Inflammatory macrophage (primary cell): ENCODE measurements at regions not wholly inside any gene's neighbourhood (a gene's known extent, or its start where the extent isn't known, plus 50 kb on each side); places are given as distances from the start of the nearest gene placed in this dataset.

Experiments
- DNase-seq, 2 donors: peaks; one replicate each; pipeline ENCODE4 v3.0.0-alpha.2; 2020 to 2022

- DNase-seq: no peak
Measured at GRCh38 chr2:150581717-150582472, 94.4 kb upstream of the RND3 start.

GRCh38 chr2:150578481-150578880, 91.0 kb upstream of the RND3 start:
- DNase-seq: no peak

DNA sequence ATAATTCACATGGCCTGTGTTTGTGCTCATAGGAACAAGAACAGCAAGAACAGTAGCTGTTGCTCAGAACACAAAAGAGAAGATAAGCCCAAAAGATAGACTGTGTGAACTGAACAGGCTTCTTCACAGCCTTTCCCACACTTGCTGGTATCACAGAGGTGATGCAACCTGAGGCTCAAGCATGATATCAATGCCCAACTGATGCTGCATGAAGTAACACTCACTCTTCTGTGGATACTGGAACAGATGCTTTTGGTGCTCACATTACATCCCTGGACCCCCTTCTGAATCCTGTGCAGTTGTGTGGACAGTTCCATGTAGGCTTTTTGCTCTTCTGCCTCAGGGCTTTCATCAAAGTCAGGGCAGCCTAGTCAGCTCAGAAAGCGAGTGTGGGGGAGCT, 88.4 kb upstream of the RND3 start:
- DNase-seq: no peak

- no peak for DNase-seq
Measured at GRCh38 chr2:150572961-150573395, 85.5 kb upstream of the RND3 start.

- DNase-seq: no peak
Measured at GRCh38 chr2:150572194-150572766, 84.8 kb upstream of the RND3 start.

DNA sequence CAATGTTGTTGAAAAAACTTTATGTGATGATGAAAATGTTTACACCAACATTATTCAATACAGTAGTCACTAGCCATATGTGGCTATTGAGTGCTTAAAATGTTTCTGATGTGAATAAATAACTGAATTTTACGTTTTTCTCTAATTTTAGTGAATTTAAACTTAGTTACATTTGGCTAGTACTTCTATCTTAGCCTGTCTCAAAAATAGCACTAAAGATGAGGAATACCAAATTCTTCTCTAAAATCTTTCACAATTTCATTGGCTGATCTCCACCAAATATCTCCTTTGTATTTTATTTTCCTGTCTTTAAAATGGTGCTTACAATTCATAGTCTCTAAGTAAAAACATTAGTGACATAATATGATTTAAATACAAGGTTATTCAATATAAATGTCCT, 83.7 kb upstream of the RND3 start:
- DNase-seq: no peak

- no peak for DNase-seq
Measured at GRCh38 chr2:150570712-150571111, 83.2 kb upstream of the RND3 start.

- no peak for DNase-seq
Measured at GRCh38 chr2:150569761-150570160, 82.3 kb upstream of the RND3 start.

DNA sequence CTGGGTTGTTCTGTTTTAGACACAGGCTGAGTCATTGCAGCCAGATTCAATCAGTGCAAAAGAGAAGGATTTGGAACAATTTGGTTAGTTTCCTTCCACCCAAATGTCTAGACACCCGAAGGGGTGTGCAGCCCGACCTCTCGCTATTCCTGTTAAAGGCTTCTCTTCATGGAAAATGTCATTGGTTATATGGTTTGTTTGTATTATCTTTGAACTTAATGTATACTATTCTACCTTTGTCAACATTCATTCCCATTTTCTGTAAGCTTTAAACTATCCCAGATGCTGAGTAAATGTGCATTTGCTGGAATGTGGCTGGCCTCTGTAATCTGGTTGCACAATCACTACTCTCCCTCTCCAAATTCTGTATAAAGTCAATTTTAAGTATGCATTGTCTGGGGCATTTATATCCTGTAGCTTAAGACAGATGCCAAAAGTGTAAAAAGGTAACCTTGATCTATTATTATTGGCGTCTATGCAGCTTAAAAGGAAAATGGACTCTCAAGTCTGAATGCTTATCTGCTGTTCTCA, 80.4 kb upstream of the RND3 start:
- no peak for DNase-seq

- DNase-seq: no peak
Measured at GRCh38 chr2:150566289-150566688, 78.8 kb upstream of the RND3 start.

GRCh38 chr2:150561076-150561475, 73.6 kb upstream of the RND3 start:
- DNase-seq: no peak

- no peak for DNase-seq
Measured at GRCh38 chr2:150557020-150557600, 69.6 kb upstream of the RND3 start.

DNA sequence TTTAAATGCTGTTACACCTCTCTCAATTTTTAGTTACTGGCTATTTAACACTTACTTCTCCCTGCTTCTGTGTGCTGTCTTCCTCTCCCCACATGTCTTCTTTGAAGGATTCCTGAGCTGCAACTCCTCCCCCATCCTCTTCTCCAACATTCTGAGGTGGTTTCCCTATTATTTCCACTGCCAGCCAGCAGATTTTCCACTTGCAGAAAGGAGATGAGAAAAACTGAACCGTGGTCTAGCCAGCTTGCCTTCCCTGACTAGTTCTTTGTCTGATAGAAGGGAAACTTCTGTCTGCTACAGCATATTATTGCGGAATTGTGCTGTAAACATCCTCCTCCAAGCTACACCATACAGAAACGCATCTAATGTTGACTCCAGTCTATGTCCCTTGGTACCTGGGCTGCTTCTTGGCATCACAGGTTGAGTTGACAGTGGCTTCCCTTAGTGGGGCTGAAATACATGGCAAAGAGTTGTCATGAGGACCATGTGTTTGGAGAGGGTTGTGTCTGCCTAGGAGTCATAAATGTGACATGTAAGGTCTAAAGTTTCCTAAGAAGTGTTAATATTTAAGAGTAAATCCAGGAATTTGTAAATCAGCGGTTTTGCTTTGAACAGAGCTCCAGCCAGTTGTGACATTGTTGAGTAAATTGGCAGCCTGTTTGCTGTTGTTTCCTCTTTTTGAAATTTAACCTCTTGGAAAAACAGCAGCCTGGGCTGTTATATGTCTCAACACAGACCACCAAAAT, 68.3 kb upstream of the RND3 start:
- DNase-seq: no peak

GRCh38 chr2:150554046-150554445, 66.6 kb upstream of the RND3 start:
- no peak for DNase-seq

DNA sequence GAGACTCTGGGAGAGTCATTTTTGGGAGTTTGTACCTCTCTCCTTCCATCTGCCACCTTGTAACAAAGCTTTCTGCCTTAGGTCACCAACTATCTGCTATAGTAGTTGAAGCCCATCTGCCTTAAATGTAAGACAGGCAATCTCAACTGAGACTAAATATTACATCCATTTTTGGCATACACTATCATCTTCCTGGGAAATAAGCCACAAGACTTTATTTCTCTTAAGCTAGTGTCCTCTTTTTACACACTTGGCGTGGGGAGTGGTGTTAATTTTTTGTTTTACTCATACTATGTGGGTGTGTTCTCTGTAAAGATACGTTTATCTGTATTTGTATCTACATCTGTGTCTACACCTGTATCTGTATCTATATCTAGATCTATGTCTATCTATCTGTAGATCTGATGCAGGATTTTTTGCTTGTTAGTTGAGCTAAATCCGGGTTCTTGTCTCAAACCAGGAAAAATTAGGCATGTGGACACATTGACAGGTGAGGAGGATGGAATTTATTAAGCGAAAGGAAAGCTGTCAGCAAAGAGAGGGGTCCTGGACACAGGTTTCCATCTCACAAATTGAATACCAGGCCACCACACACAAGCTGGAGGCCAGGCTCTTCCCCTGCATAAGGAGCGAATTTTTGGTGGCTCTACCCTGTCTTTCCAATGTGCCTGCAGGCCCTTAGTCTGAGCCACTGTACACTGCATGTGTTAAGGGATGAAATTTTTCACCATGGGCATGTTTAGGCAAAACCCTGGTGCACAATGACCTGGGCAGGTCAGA, 64.8 kb upstream of the RND3 start:
- no peak for DNase-seq

DNA sequence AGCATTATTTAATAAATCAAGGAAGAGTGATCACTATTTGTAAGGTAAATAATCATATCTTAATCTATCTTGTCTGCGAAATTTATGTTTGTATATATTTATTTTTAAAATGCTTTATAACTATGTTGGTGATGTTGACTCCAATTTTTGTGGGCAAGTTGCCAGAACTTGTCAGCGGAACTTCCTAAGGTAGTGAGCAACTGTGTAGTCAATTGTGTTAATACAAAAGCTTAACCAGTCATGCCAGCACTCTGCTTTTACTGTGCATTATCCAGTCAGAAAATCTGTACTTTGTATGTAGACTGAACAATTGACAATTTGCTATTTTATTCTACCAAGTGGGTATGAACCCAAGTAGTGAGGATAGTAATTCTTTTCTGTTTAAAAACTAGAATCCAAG, 61.9 kb upstream of the RND3 start:
- DNase-seq: no peak

DNA sequence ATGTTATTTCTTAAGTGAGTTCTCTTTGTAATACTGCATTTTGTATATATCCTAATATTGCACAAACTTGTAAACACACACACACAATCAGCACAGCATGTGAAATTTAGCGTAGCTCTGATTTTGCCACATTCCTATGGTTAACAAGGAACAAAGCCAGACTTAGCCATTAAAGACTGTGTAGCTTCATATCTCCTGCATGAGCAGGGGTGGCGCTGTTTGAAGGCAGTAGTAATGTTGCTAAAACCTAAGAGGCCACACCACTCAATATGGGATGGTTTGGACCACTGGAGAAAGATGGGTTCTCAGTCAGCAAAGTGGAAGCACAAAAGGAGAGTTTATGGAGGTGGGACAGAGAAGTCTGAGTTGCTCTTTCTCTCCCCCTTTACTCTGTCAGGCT, 61.1 kb upstream of the RND3 start:
- no peak for DNase-seq

DNA sequence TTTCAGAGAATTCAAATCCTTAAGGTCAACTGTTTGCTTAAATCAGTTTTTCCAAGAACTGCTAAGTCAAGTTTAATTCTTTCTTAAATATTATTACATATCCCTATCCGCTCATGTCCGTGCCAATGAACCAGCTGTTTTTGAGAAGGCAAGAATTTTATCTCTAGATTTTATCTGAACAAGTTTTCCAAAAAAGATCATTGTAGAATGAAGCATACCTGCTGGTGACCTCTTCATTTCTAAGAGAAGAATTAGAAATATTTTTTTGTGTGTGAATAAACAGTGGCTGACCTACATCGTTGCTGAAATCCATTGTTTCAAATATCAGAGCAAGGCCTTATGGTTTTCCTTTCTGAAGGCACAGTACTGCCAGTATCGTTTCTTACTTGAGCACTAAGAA, 58.4 kb upstream of the RND3 start:
- no peak for DNase-seq

DNA sequence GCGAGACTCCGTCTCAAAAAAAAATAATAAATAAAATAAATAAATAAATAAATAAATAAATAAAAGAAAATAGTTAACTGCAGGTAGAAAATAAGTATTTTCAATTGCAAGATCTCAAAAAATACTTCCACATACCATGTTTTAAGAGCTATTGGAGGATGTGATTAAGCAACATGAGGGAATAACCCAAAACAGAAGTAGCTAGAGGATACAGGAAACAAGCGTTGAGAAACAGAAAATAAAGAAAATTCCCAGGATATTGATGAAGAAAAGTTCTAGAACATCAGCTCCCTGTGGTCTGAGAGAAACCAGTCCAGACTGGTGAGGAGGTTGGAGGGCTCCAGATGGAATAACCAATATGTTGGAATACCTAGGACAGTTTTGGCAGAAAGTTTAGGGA, 57.3 kb upstream of the RND3 start:
- DNase-seq: no peak

DNA sequence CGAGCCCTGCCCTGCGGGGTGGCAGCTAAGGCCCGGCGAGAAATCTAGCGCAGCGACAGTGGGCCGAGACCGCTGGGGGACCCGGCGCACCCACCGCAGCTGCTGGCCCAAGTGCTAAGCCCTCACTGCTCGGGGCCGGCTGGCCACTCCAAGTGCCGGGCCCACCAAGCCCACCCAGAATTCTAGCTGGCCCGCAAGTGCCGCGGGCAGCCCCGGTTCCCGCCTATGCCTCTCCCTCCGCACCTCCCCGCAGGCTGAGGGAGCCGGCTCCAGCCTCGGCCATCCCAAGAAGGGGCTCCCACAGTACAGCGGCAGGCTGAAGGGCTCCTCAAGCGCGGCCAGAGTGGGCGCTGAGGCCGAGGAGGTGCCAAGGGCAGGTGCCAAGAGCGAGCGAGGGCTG, 55.2 kb upstream of the RND3 start:
- no peak for DNase-seq

- DNase-seq: no peak
Measured at GRCh38 chr2:150542172-150542571, 54.7 kb upstream of the RND3 start.

GRCh38 chr2:150538651-150539201, 51.3 kb upstream of the RND3 start:
- DNase-seq: no peak
